SK-N-SH treated with all-trans-retinoic acid at 6 μM for 48 hours (cell line): ENCODE measurements at regions not wholly inside any gene's neighbourhood (a gene's known extent, or its start where the extent isn't known, plus 50 kb on each side); places are given as distances from the start of the nearest gene placed in this dataset.

Source experiments
- ATAC-seq: fragments of 200-7000 bp; cut with Tn5 transposase; 3 replicates; pipeline ENCODE4 v1.9.1; 2020; ENCODE audit warnings: mild to moderate bottlenecking, moderate library complexity
- ARNTL ChIP-seq: fragments of 450-650 bp; formaldehyde crosslinking; IDR thresholded peaks from 2 replicates; pipeline ENCODE4 v1.5.0; 2020; ENCODE audit warnings: low read depth, mild to moderate bottlenecking, moderate library complexity, borderline replicate concordance
- CREB5 ChIP-seq: fragments of 250-450 bp; sonication (Bioruptor Pico); IDR thresholded peaks from 2 replicates; pipeline ENCODE4 v1.5.1; 2020; ENCODE audit warnings: low read depth, mild to moderate bottlenecking, moderate library complexity
- CSDC2 ChIP-seq: fragments of 250-450 bp; sonication (Bioruptor Pico); IDR thresholded peaks from 2 replicates; pipeline ENCODE4 v1.5.0; 2020; ENCODE audit warnings: mild to moderate bottlenecking, moderate library complexity
- CSRNP3 ChIP-seq: fragments of 250-450 bp; sonication (Bioruptor Pico); IDR thresholded peaks from 2 replicates; pipeline ENCODE4 v1.5.1; 2021; ENCODE audit warnings: mild to moderate bottlenecking, moderate library complexity
- ESRRG ChIP-seq: fragments of 250-450 bp; sonication (Bioruptor Pico); IDR thresholded peaks from 2 replicates; pipeline ENCODE4 v1.6.1; 2021; ENCODE audit warnings: mild to moderate bottlenecking
- GLIS3 ChIP-seq: fragments of 250-450 bp; sonication (Bioruptor Pico); IDR thresholded peaks from 2 replicates; pipeline ENCODE4 v1.5.0; 2020; ENCODE audit warnings: mild to moderate bottlenecking, moderate library complexity
- OSR1 ChIP-seq: fragments of 250-450 bp; sonication (Bioruptor Pico); IDR thresholded peaks from 2 replicates; pipeline ENCODE4 v1.8.0; 2022; ENCODE audit warnings: moderate library complexity, mild to moderate bottlenecking, inconsistent platforms
- PATZ1 ChIP-seq: fragments of 250-450 bp; sonication (Bioruptor Pico); IDR thresholded peaks from 2 replicates; pipeline ENCODE4 v1.8.0; 2020; ENCODE audit warnings: mild to moderate bottlenecking, moderate library complexity, borderline replicate concordance
- POU6F1 ChIP-seq: fragments of 250-450 bp; sonication (Bioruptor Pico); IDR thresholded peaks from 2 replicates; pipeline ENCODE4 v1.8.0; 2021; ENCODE audit warnings: low read depth, mild to moderate bottlenecking, moderate library complexity, borderline replicate concordance
- PPARA ChIP-seq: fragments of 250-450 bp; sonication (Bioruptor Pico); IDR thresholded peaks from 2 replicates; pipeline ENCODE4 v1.5.0; 2020; ENCODE audit warnings: mild to moderate bottlenecking, borderline replicate concordance
- RARB ChIP-seq: fragments of 250-450 bp; sonication (Bioruptor Pico); IDR thresholded peaks from 2 replicates; pipeline ENCODE4 v1.8.0; 2021; ENCODE audit warnings: mild to moderate bottlenecking, moderate library complexity
- SNAI2 ChIP-seq: fragments of 250-450 bp; sonication (Bioruptor Pico); IDR thresholded peaks from 2 replicates; pipeline ENCODE4 v1.5.0; 2020; ENCODE audit warnings: mild to moderate bottlenecking, moderate library complexity
- TCF4 ChIP-seq: fragments of 250-450 bp; sonication (Bioruptor Pico); IDR thresholded peaks from 2 replicates; pipeline ENCODE4 v1.8.0; 2021; ENCODE audit warnings: mild to moderate bottlenecking, moderate library complexity, borderline replicate concordance
- TSHZ2 ChIP-seq: fragments of 250-450 bp; sonication (Bioruptor Pico); IDR thresholded peaks from 2 replicates; pipeline ENCODE4 v1.5.0; 2020; ENCODE audit warnings: mild to moderate bottlenecking, moderate library complexity
- ZFP3 ChIP-seq: fragments of 250-450 bp; sonication (Bioruptor Pico); IDR thresholded peaks from 2 replicates; pipeline ENCODE4 v1.5.0; 2020; ENCODE audit warnings: mild to moderate bottlenecking, moderate library complexity
- ZNF565 ChIP-seq: fragments of 450-650 bp; formaldehyde crosslinking; conservative IDR thresholded peaks from 2 replicates; pipeline ENCODE4 v1.5.0; 2020; ENCODE audit warnings: low read depth, mild to moderate bottlenecking, moderate library complexity
- ZNF70 ChIP-seq: fragments of 450-650 bp; formaldehyde crosslinking; IDR thresholded peaks from 2 replicates; pipeline ENCODE4 v1.5.0; 2020; ENCODE audit warnings: mild to moderate bottlenecking, moderate library complexity
- ZNF8 ChIP-seq: fragments of 450-650 bp; formaldehyde crosslinking; IDR thresholded peaks from 2 replicates; pipeline ENCODE4 v1.5.0; 2020; ENCODE audit warnings: mild to moderate bottlenecking, moderate library complexity

GRCh38 chr13:90532861-90533492 lies 814.5 kb upstream of the MIR17HG start:
- ATAC-seq: no peak
- TF ChIP-seq PATZ1: no peak
- TF ChIP-seq ARNTL (CRISPR knock-in tag): no peak
- no peak for TF ChIP-seq CSDC2
- TF ChIP-seq OSR1: no peak
- TF ChIP-seq SNAI2: no peak
- no peak for TF ChIP-seq ZNF565 (CRISPR knock-in tag)
- no peak for TF ChIP-seq TSHZ2
- TF ChIP-seq GLIS3 (CRISPR knock-in tag): no peak
- TF ChIP-seq RARB (CRISPR knock-in tag): no peak
- TF ChIP-seq CSRNP3 (CRISPR knock-in tag): no peak
- TF ChIP-seq ESRRG (CRISPR knock-in tag): no peak
- TF ChIP-seq TCF4 (CRISPR knock-in tag): no peak
- TF ChIP-seq ZFP3 (CRISPR knock-in tag): no peak

- no peak for ATAC-seq
- TF ChIP-seq OSR1: no peak
- TF ChIP-seq ZNF8 (CRISPR knock-in tag): no peak
- no peak for TF ChIP-seq SNAI2
- TF ChIP-seq PPARA (CRISPR knock-in tag): no peak
- no peak for TF ChIP-seq ZNF565 (CRISPR knock-in tag)
- no peak for TF ChIP-seq CSDC2
- no peak for TF ChIP-seq CREB5 (CRISPR knock-in tag)
- no peak for TF ChIP-seq ZNF70
- TF ChIP-seq ARNTL (CRISPR knock-in tag): no peak
These were observed 813.6 kb upstream of the MIR17HG start for GRCh38 chr13:90533866-90534265.

GRCh38 chr13:90534617-90535370 lies 812.7 kb upstream of the MIR17HG start:
- no peak for ATAC-seq
- TF ChIP-seq POU6F1 (no peak), ZNF565 (CRISPR knock-in tag) (no peak), GLIS3 (CRISPR knock-in tag) (no peak), CSDC2 (no peak), ESRRG (CRISPR knock-in tag) (no peak), CREB5 (CRISPR knock-in tag) (no peak), OSR1 (no peak), TCF4 (CRISPR knock-in tag) (no peak), PATZ1 (no peak)
